Globus pallidus (tissue), 1 donor: ENCODE measurements at regions not wholly inside any gene's neighbourhood (a gene's known extent, or its start where the extent isn't known, plus 50 kb on each side); places are given as distances from the start of the nearest gene placed in this dataset.
"Not testable (repeated sequence)": the region's sequence is repeated elsewhere in the genome, so short reads cannot be mapped to it uniquely, and the experiment has no call there.

ENCODE experiments used
- DNase-seq: peaks from one replicate; pipeline ENCODE4 v3.0.0-alpha.2; 2015; ENCODE audit warnings: low spot score

- no peak for DNase-seq
These were observed 115.2 kb upstream of the PLCL2 start for GRCh38 chr3:16769525-16769924.

GRCh38 chr3:16770021-16770420 is 114.7 kb upstream of the PLCL2 start:
- DNase-seq, result no peak

GRCh38 chr3:16770792-16771191 is 114.0 kb upstream of the PLCL2 start:
- DNase-seq, result no peak

- DNase-seq, result not testable (repeated sequence)
These were observed 111.2 kb upstream of the PLCL2 start for GRCh38 chr3:16773594-16773993.

GRCh38 chr3:16774536-16774935 is 110.2 kb upstream of the PLCL2 start:
- DNase-seq, result not testable (repeated sequence)

GRCh38 chr3:16784973-16785372 is 99.8 kb upstream of the PLCL2 start:
- no peak for DNase-seq

- no peak for DNase-seq
These were observed 99.3 kb upstream of the PLCL2 start for GRCh38 chr3:16785465-16785864.

- peak; percentile 48 for DNase-seq
These were observed 96.2 kb upstream of the PLCL2 start for GRCh38 chr3:16788440-16789056.

GRCh38 chr3:16789344-16790120 is 95.2 kb upstream of the PLCL2 start:
- no peak for DNase-seq

GRCh38 chr3:16790432-16791400 is 94.0 kb upstream of the PLCL2 start:
- DNase-seq, result no peak

- no peak for DNase-seq
These were observed 91.4 kb upstream of the PLCL2 start for GRCh38 chr3:16793321-16793720.

GRCh38 chr3:16794257-16794656 is 90.5 kb upstream of the PLCL2 start:
- no peak for DNase-seq

GRCh38 chr3:16795581-16795980 is 89.2 kb upstream of the PLCL2 start:
- DNase-seq, result no peak

GRCh38 chr3:16797831-16798230 is 86.9 kb upstream of the PLCL2 start:
- no peak for DNase-seq

GRCh38 chr3:16798738-16799137 is 86.0 kb upstream of the PLCL2 start:
- DNase-seq, result no peak

- DNase-seq, result no peak
These were observed 84.4 kb upstream of the PLCL2 start for GRCh38 chr3:16800361-16800760.

GRCh38 chr3:16801223-16801622 is 83.5 kb upstream of the PLCL2 start:
- DNase-seq, result peak; percentile 48

GRCh38 chr3:16801698-16802097 is 83.1 kb upstream of the PLCL2 start:
- DNase-seq, result no peak

GRCh38 chr3:16802389-16802788 is 82.4 kb upstream of the PLCL2 start:
- DNase-seq, result no peak

- no peak for DNase-seq
These were observed 81.7 kb upstream of the PLCL2 start for GRCh38 chr3:16803019-16803418.

- no peak for DNase-seq
These were observed 77.4 kb upstream of the PLCL2 start for GRCh38 chr3:16807391-16807790.

GRCh38 chr3:16808393-16809107 is 76.2 kb upstream of the PLCL2 start:
- no peak for DNase-seq
